Right atrium auricular region (tissue), 2 donors: ENCODE measurements at regions not wholly inside any gene's neighbourhood (a gene's known extent, or its start where the extent isn't known, plus 50 kb on each side); places are given as distances from the start of the nearest gene placed in this dataset.

Source experiments
- DNase-seq: peaks from one replicate; pipeline ENCODE4 v3.0.0-alpha.2; 2019; ENCODE audit warnings: low spot score
- H3K27ac ChIP-seq, 2 donors: fragments of 200-600 bp; sonication (generic); 1 replicate in 1 of 2; 2 replicates in 1 of 2; pipeline ENCODE4 v1.5.1; 2016 to 2019
- H3K27me3 ChIP-seq, 2 donors: fragments of 200-600 bp; sonication (generic); one replicate each; pipeline versions ENCODE4 v1.5.1 to v1.6.0; 2017 to 2019
- H3K36me3 ChIP-seq: fragments of 200-600 bp; sonication (generic); one replicate; pipeline ENCODE4 v1.5.1; 2016
- H3K4me1 ChIP-seq, 2 donors: fragments of 200-600 bp; sonication (generic); one replicate each; pipeline versions ENCODE4 v1.5.1 to v1.6.0; 2017 to 2019
- H3K4me3 ChIP-seq, 2 donors: fragments of 200-600 bp; sonication (generic); 1 replicate in 1 of 2; 2 replicates in 1 of 2; pipeline ENCODE4 v1.5.1; 2017 to 2019; ENCODE audit warnings: mild to moderate bottlenecking in 1 of 2, moderate library complexity in 1 of 2
- H3K9me3 ChIP-seq, 2 donors: fragments of 200-600 bp; sonication (generic); one replicate each; pipeline ENCODE4 v1.5.1; 2019
- CTCF ChIP-seq, 2 donors: fragments of 200-600 bp; sonication (generic); IDR thresholded peaks; one replicate each; pipeline ENCODE4 v1.5.1; 2019; ENCODE audit warnings: antibody characterized with exemption in 2 of 2

DNA sequence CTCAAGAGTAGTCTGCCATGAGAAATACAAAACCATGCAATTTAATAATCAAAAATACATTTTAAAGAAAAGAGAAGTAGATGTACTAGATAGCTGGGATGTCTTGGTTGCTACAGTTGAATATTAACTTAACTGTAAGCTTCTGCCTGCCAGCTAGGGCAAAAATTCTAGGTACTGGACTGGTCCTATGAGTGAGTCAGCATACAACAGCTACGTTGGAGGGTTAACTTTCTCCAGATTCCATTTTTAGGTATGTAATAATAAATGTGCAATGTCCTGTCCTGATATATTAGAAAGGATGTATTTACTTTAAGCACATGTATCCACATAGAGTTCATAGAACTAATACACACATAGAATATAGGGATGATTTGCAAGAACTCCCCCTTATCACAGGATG, 230.1 kb downstream of the CAAP1 start:
- Histone ChIP-seq H3K4me1 (no peaks in the 10 kb centered on the region), H3K27me3 (no peaks in the 10 kb centered on the region), H3K4me3 (no peak overlapping the region), H3K9me3 (no peaks in the 10 kb centered on the region), H3K27ac (no peak overlapping the region), H3K36me3 (no peaks in the 10 kb centered on the region)
- TF ChIP-seq CTCF (IDR thresholded peaks at IDR 0.05), result no peak
- DNase-seq, result no peak

DNA sequence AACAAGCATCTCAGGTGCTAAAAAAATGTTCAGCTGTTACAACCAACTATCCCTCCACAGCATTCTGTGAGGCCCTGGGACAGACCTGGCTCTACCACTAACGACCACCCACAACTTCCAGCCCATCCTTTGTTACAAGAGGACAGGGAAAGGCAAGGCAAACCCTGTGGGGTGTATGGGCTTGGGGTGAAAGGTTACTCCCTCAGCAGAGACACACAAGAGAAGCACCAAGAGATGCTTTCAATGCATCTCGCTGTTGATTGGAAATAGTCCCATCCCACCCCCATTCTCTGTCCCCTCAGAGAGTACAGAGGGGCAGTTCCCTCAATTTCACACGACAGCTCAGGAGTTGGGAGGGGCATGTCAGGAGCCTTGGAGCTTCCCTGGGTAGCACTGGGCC, 234.1 kb downstream of the CAAP1 start:
- Histone ChIP-seq H3K27ac (no peak overlapping the region), H3K9me3 (no peaks in the 10 kb centered on the region), H3K4me3 (no peak overlapping the region), H3K27me3 (no peaks in the 10 kb centered on the region), H3K36me3 (no peaks in the 10 kb centered on the region), H3K4me1 (no peaks in the 10 kb centered on the region)
- TF ChIP-seq CTCF (IDR thresholded peaks at IDR 0.05), result no peak
- DNase-seq, result no peak

DNA sequence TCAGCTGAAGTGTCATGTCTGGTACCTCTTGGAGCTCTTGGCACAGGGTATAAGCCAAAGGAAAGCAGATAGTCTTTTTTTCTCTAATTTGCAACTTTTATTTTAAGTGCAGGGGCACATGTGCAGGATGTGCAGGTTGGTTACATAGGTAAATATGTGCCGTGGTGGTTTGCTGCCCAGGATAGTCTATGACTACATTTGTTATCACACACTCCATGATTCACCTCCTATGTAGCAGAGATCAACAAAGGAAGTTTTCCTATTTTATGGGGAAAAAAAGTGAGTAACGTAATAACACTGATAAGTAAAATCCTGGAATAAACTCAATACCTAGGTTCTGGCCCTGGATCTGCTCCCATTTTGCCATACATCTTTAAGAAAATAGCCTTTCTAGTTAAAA, 234.6 kb downstream of the CAAP1 start:
- no peak overlapping the region for H3K4me3 ChIP-seq
- DNase-seq, result no peak
- no peaks in the 10 kb centered on the region for H3K4me1 ChIP-seq
- H3K27ac ChIP-seq, result no peak overlapping the region
- no peaks in the 10 kb centered on the region for H3K36me3 ChIP-seq
- TF ChIP-seq CTCF (IDR thresholded peaks at IDR 0.05), result no peak
- H3K9me3 ChIP-seq, result no peaks in the 10 kb centered on the region
- no peaks in the 10 kb centered on the region for H3K27me3 ChIP-seq

DNA sequence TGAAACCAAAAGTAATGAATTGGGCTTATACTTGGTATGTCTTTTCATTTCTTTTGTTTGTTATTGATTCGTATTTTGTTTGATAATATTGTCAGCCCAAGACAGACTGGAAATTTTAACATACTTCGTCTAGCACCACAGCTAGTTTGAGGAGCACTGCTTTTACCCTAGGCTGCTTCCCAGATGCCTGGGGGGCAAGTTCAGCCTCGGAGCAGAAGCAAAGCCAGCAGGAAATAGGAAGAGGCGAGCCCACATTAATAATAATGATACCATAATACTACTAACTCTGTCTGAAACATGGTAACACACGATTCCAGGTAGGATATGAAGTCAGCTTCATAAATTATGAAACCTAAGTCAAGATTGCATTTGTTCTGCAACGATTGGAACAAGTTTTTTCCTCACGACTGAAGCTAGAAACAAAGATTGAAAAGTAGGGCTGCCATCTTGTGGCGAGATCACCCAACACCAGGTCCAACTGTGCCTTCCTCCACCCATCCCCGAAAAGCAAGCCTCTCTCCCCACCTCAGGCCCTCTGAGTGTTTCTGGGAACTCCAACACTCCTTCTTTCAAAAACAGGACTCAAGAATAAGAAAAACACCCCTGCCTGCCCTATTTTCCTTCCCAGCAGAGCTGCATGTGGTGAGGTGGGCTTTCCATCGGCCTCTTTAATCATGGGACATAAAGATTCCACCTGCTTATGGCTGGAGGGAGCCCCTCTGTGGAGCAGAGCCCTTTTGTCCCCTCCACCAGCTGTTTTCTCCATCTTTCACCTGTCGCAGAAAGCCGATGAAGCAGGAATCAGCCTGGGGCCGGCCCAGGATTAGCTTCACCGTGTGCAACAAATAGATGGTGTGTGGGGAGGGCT, 236.4 kb downstream of the CAAP1 start:
- TF ChIP-seq CTCF (IDR thresholded peaks at IDR 0.05), result no peak

DNA sequence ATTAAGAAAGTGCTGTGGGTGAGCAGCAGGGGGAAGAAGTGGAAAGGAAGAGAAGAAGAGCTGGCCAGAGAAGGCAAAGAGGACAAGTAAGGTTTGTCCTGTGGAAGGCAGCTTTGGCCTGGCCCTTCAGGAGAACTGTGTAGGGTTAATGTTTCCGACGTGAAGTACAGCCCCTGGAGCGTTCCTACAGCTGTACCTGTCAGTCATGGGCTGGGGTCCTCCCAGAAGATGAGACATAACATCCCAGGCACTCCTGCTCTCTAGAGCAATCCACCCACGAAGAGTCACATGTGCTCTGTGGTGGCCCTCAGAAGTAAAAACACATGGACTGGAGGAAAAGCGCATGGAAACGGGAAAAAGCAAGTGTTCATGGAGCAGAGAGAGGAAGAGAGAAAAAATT, 237.4 kb downstream of the CAAP1 start:
- Histone ChIP-seq H3K27me3 (no peaks in the 10 kb centered on the region), H3K9me3 (no peaks in the 10 kb centered on the region), H3K27ac (no peak overlapping the region), H3K36me3 (no peaks in the 10 kb centered on the region), H3K4me3 (no peak overlapping the region), H3K4me1 (no peaks in the 10 kb centered on the region)
- TF ChIP-seq CTCF (IDR thresholded peaks at IDR 0.05), result no peak
- no peak for DNase-seq

More for the DNA sequence above, 236.4 kb downstream of the CAAP1 start:
- Histone ChIP-seq H3K27me3 (no peaks in the 10 kb centered on the region), H3K4me1 (no peaks in the 10 kb centered on the region), H3K4me3 (no peak overlapping the region), H3K27ac (no peak overlapping the region), H3K9me3 (no peaks in the 10 kb centered on the region), H3K36me3 (no peaks in the 10 kb centered on the region)
- DNase-seq, result no peak

DNA sequence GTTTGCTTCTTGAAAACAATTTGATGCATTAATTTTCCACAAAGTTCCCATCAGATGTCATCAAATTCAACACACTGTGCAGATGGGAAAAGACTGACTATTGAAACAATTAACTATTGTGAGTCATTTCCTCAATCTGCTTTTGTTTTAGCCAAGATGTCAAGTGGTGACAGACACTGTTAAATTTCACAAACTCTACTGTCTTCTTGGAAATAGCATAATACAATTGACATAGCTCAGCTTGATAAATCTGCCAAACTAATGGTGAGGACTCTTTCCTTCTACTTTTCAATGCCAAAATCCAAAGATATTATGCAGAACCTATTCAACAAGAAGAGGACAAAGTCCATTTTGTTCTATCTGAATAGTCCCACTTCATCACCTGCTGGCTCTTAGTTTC, 242.3 kb downstream of the CAAP1 start:
- H3K4me1 ChIP-seq, result no peaks in the 10 kb centered on the region
- H3K4me3 ChIP-seq, result no peak overlapping the region
- no peaks in the 10 kb centered on the region for H3K36me3 ChIP-seq
- H3K27me3 ChIP-seq, result no peaks in the 10 kb centered on the region
- no peak for TF ChIP-seq CTCF (IDR thresholded peaks at IDR 0.05)
- no peaks in the 10 kb centered on the region for H3K9me3 ChIP-seq
- no peak for DNase-seq
- no peak overlapping the region for H3K27ac ChIP-seq
